Activated CD4-positive, alpha-beta T cell treated with anti-CD3 and anti-CD28 coated beads, Interleukin-10, Interleukin-2, amounts not matched to agents 100 ng/mL and 50 ng/mL, durations not matched to agents 16 hours and 8 hours (primary cell): ENCODE measurements at regions not wholly inside any gene's neighbourhood (a gene's known extent, or its start where the extent isn't known, plus 50 kb on each side); places are given as distances from the start of the nearest gene placed in this dataset.

ENCODE experiments used
- DNase-seq: peaks from one replicate; pipeline ENCODE4 v3.0.0-alpha.2; 2020

DNA sequence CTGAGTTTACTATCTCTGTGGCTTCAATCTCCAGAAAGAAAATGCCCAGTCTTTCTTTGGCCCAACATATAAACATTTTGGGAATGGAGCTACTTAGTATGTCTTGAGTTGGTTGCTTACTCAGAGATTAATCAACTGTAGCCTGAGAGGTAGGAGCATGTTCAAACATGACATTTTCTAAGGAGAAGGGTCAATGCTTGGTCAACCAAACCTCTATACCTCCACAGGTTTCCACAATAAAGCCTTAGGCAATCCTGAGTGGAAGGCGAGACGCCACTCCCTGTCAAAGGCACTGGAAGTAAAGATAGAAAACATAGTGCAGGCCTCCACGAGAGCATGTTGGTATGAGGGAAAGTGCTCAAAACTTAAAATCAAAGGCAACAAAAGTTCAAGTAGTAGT, 411.4 kb downstream of the KCTD16 start:
- DNase-seq, result no peak

DNA sequence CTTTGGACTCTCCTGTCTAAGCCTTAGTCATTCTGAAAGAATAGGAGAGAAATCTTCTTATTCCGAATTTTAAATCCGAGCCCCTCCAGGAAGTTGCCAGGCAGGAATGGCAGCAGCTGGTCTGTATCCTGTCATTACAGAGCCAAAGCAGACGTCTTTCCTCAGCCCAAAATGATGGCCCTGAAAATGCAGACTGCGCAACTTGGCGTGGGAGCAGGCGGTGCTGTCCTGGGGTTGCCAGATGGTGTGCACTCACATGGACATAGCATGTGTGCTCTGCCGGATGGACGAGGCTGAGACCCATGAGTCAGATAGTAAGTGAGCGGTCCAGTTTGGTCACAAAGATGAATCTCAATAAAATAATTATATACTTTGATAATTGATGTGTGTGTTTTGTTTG, 410.4 kb downstream of the KCTD16 start:
- DNase-seq, result no peak

DNA sequence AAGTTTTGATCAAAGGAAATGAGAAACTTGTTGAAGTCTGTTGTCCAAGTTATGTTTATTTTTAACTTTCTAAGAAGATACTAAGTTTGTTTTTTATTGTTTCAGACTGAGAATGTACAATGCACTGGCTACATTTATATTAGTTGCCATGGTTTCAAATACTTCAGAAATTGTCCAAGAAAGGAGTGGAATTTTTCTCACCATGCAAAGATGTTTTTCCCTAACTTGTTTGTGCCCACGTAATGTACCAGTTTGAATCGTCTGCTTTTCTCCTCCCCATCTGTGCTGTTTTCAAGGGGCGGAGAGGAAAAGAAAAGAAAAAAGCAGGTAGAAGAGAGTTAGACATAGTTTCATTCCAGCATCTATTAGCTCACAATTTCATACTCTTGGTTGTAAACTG, 407.0 kb downstream of the KCTD16 start:
- DNase-seq, result no peak

DNA sequence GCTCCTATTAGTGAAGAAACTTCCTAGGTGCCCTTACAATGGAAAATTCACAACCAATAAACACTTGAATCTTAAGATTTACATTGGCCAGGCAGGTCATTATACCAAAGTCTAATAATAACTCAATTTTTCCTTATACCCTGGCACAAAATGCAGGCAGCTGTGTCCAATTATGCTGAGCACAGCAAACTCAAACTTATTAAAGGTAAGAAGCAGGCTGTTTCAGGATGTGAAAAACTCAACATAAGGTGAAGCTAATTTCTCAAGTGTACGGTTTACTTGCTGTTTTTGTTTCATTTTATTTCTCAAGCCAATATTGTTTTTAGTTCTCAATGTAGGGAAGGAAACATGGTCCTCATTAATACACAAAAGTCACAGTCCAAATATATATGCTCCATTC, 405.1 kb downstream of the KCTD16 start:
- DNase-seq, result no peak

DNA sequence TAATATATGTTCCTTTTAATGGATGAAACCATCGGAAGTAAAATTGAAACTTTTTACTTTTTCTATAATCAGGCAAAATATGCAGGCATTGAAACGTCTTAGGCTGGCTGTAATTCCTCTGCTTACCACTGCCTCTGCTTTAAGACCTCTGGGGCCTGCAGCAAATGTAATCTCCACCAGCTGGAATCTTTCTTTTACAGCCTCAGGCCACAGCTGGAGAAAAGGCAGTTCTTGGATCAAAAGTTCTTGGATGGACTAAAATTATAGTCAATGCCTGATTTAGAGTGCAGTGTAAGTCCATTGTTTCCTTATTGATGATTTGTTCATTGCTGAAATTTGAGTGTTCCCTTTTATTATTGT, 396.7 kb downstream of the KCTD16 start:
- DNase-seq, result no peak

DNA sequence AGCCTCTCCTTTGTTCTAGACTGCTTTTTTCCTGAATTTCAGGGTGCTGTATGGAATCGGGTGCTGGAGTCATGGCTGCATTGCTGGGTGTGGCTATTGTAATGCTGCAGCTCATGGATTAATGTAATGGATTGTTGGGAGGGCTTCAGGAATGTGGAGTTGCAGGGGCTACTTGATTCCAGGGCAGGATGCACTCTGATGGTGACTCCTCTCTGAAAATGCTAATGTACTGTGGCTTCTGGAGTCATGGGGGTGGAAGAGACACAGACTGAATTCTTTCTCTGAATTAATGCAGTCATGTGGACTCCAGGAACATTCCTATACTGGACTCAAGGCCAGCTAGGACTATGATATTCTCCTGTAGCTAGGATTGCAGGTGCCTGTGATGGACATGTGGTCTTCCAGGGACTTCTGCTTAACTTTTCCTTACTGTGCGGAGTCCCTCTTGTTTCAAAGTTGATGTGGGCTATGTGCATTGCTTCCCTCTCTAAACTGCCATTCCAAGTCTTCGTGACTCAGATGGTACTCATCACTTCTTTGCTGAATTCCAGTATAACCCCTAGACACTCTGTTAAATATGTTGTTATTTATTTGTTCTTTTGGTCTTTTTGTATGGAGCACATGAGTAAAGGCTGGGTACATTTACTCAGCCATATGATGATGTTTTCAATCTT, 396.2 kb downstream of the KCTD16 start:
- DNase-seq, result no peak

DNA sequence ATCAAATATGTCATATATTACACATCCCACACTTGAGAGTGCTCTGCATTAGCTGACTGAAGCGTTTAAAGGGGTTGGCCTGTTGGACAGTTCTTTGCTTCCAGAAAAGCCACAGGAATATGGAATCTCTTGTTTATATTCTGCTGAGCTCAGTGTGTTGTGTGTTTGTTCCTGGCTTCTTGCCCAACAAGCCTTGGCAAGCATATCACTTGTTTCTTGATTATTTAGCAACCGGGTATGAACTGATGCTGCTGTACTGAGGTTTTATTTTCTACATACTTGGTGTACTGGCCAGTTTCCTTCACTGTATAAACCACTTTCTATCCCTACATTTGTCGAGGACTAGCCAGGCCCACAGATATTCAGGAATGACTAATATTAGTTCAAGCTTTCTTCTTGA, 378.9 kb downstream of the KCTD16 start:
- no peak for DNase-seq

DNA sequence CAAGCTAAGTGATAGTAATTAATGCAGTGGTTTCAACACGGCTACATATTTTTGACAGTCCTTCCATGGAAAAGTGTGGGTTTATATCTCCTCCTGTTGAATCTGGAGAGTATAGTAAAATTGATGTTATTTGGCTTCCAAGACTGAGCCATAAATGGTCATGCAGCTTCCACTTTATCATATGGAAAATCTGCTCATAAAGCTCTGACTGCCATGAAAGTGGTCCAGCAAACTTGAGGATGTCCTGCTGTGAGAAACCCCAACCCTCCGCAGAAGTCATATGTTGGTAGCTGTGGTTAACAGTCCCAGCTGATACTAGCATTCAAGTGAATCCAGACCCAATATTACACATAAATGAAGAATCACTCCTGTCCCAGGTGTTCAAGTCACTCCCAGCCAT, 378.3 kb downstream of the KCTD16 start:
- DNase-seq, result no peak

DNA sequence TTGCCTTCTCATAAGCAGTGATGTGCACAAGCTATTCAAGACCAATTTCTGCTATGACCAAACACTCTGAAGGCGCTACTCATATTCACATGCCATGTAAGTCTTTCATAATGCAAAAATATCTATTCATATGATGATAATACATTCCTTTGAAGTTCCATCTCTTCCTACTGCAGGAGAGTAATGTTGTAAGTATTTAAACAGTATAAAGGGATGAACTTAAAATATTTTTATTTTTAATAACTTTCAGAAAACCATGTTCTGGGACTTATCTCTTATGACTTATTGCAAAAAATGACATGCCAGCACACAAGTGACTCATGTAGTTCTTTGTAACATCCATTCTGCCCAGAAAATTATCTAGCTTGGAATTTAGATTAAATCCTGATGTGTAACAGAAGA, 376.4 kb downstream of the KCTD16 start:
- DNase-seq, result no peak

DNA sequence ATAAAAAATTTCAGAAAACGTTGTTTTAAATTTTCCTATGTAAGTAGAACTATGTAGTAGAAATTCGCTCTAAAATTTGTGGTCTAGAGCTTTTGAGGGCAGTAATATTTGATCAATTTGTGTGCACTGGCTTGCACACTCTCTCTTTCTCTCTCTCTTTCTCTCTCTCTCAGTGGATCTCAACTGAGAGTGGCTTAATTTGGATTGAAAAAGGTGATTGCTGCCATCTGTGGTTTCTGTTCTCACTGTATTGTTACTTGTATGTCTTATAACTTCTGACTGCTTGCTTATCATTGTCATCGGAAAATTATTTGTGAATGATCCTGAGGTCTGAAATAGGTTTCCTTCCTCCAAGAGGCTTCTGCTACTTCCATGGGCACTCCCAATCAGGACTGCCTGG, 368.2 kb downstream of the KCTD16 start:
- no peak for DNase-seq
